HEK293T (cell line): ENCODE measurements at regions not wholly inside any gene's neighbourhood (a gene's known extent, or its start where the extent isn't known, plus 50 kb on each side); places are given as distances from the start of the nearest gene placed in this dataset.
A peak's percentile ranks its signal among the peaks of the same experiment; 100 is the strongest.
"Not testable (repeated sequence)": the region's sequence is repeated elsewhere in the genome, so short reads cannot be mapped to it uniquely, and the experiment has no call there.

ENCODE experiments used
- CTCF ChIA-PET: fragments of 350-600 bp; formaldehyde crosslinking; extraction: SDS; loops from one replicate; lab custom pipeline; 2021; ENCODE audit warnings: antibody characterized with exemption, inconsistent platforms; lab: Yijun Ruan, JAX
- POLR2A ChIA-PET: fragments of 350-600 bp; formaldehyde crosslinking; extraction: SDS; loops from one replicate; lab custom pipeline; 2020; ENCODE audit warnings: antibody characterized with exemption, inconsistent platforms; lab: Yijun Ruan, JAX
- DNase-seq: peaks from one replicate; pipeline ENCODE4 v3.0.0; 2012; ENCODE audit warnings: mixed read lengths; ENCODE audit errors: extremely low spot score
- ARNT ChIP-seq: fragments of 450-650 bp; IDR thresholded peaks from 2 replicates; pipeline ENCODE4 v1.6.1; 2017; ENCODE audit warnings: mild to moderate bottlenecking
- CTBP1 ChIP-seq: fragments of 450-650 bp; IDR thresholded peaks from 2 replicates; pipeline ENCODE4 v1.6.1; 2016; ENCODE audit warnings: borderline replicate concordance
- ELF4 ChIP-seq: fragments of 450-650 bp; IDR thresholded peaks from 2 replicates; pipeline ENCODE4 v1.6.1; 2017; ENCODE audit warnings: antibody characterized with exemption
- FOXA1 ChIP-seq: fragments of 450-650 bp; IDR thresholded peaks from 2 replicates; pipeline ENCODE4 v1.6.1; 2016; ENCODE audit warnings: mild to moderate bottlenecking
- FOXK2 ChIP-seq: fragments of 450-650 bp; IDR thresholded peaks from 2 replicates; pipeline ENCODE4 v1.6.1; 2016; ENCODE audit warnings: mild to moderate bottlenecking
- FOXM1 ChIP-seq: fragments of 450-650 bp; IDR thresholded peaks from 2 replicates; pipeline ENCODE4 v1.6.1; 2017; ENCODE audit warnings: mild to moderate bottlenecking, borderline replicate concordance
- HDGF ChIP-seq: fragments of 450-650 bp; IDR thresholded peaks from 2 replicates; pipeline ENCODE4 v1.6.1; 2017; ENCODE audit warnings: antibody characterized with exemption, borderline replicate concordance
- L3MBTL2 ChIP-seq: fragments of 450-650 bp; conservative IDR thresholded peaks from 2 replicates; pipeline ENCODE4 v1.6.1; 2016; ENCODE audit warnings: mild to moderate bottlenecking
- LEF1 ChIP-seq: fragments of 450-650 bp; IDR thresholded peaks from 2 replicates; pipeline ENCODE4 v1.6.1; 2017; ENCODE audit warnings: mild to moderate bottlenecking, borderline replicate concordance
- NFRKB ChIP-seq: fragments of 450-650 bp; IDR thresholded peaks from 2 replicates; pipeline ENCODE4 v1.6.1; 2016; ENCODE audit warnings: mild to moderate bottlenecking, moderate library complexity
- SP1 ChIP-seq: fragments of 450-650 bp; IDR thresholded peaks from 2 replicates; pipeline ENCODE4 v1.6.1; 2017
- SUZ12 ChIP-seq: fragments of 450-650 bp; IDR thresholded peaks from 2 replicates; pipeline ENCODE4 v1.6.1; 2016; ENCODE audit warnings: mild to moderate bottlenecking
- TARDBP ChIP-seq: fragments of 450-650 bp; IDR thresholded peaks from 2 replicates; pipeline ENCODE4 v1.6.1; 2016
- ZNF384 ChIP-seq: fragments of 450-650 bp; IDR thresholded peaks from 2 replicates; pipeline ENCODE4 v1.6.1; 2016
- TF ChIP-seq, protein P1 (sequence below): fragments of 450-650 bp; IDR thresholded peaks from 2 replicates; pipeline ENCODE4 v1.6.1; 2016

- DNase-seq: no peak
- CTCF ChIA-PET: interaction anchor here (0.8 kb wide), 1 partner anchor 99 kb away, joined by 4 read pairs; no protein-coding TSS in a partner anchor
These were observed 196.4 kb upstream of the G2E3 start for GRCh38 chr14:30362369-30363218.

DNA sequence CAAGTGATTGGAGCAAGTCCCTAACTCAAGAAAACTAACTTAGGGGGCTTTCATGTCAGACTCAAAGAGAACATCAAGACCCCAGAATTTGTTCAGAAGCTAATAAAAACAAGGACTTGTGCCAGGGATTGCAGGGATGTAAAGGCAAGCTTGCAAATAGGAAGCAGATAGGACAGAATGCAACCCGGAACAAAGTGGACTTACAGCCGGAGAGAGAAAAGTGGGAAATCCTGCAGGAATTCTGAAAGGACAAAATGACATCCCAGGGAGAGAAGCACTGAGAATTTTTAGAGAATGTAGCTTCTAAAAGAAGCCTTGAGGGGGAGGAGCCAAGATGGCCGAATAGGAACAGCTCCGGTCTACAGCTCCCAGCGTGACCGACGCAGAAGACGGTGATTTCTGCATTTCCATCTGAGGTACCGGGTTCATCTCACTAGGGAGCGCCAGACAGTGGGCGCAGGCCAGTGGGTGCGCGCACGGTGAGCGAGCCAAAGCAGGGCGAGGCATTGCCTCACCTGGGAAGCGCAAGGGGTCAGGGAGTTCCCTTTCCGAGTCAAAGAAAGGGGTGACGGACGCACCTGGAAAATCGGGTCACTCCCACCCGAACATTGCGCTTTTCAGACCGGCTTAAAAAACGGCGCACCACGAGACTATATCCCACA, 195.6 kb upstream of the G2E3 start:
- DNase-seq, POLR2A ChIA-PET: not testable (repeated sequence)
- TF ChIP-seq L3MBTL2 (peak; percentile 49), NFRKB (0 out of 2 replicates have a peak, but pooled peaks have one; percentile 16)
- CTCF ChIA-PET: interaction anchor here (0.8 kb wide), 1 partner anchor 100 kb away, joined by 4 read pairs; no protein-coding TSS in a partner anchor

More at GRCh38 chr14:30362369-30363218, 196.4 kb upstream of the G2E3 start:
- TF ChIP-seq ARNT (no peak), SP1 (no peak), LEF1 (no peak), ZNF384 (no peak), FOXK2 (no peak), ELF4 (no peak), FOXA1 (no peak), TARDBP (no peak), SUZ12 (no peak), FOXM1 (no peak), HDGF (no peak), CTBP1 (no peak), L3MBTL2 (no peak)
- TF ChIP-seq, protein P1, sequence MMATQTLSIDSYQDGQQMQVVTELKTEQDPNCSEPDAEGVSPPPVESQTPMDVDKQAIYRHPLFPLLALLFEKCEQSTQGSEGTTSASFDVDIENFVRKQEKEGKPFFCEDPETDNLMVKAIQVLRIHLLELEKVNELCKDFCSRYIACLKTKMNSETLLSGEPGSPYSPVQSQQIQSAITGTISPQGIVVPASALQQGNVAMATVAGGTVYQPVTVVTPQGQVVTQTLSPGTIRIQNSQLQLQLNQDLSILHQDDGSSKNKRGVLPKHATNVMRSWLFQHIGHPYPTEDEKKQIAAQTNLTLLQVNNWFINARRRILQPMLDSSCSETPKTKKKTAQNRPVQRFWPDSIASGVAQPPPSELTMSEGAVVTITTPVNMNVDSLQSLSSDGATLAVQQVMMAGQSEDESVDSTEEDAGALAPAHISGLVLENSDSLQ: no peak
- POLR2A ChIA-PET: no interaction called here

DNA sequence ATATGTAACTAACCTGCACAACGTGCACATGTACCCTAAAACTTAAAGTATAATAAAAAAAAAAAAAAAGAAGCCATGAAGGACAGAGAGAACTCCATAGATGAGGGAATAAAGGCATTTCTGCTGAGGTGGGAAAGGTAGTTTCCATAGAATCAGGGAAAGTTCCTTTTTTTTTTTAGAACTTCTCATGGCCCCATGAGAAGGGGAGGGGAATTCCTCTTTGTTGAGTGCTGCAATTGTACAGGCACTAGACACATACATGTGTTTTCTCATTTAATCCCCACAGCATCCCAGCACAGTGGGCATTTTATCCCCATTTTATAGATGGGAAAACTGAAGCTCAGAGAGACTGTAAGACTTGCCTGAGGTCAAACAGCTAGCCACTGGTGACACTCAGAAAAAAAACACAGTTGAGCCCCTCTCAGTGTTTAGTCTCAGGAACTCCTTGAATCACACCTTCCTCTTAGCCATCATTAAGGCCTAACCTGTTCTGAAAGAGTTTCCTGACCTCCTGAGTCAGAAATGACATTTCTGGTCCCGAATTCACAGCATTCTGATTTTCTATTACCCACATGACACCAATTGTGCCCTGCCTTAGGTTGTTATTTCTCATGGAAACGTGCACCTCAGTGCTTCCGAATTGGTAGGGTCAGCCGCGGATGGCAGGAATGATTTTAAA, 189.3 kb upstream of the G2E3 start:
- DNase-seq: no peak

GRCh38 chr14:30373053-30373452, 185.9 kb upstream of the G2E3 start:
- CTCF ChIA-PET: no interaction called here
- DNase-seq: no peak
- POLR2A ChIA-PET: no interaction called here
- TF ChIP-seq SP1 (no peak), TARDBP (no peak), LEF1 (no peak), HDGF (no peak), FOXM1 (no peak), FOXK2 (no peak), ZNF384 (no peak)

More for the DNA sequence above, 189.3 kb upstream of the G2E3 start:
- TF ChIP-seq HDGF: no peak
- TF ChIP-seq FOXM1: no peak
- ChIA-PET POLR2A (no interaction called here), CTCF (no interaction called here)

DNA sequence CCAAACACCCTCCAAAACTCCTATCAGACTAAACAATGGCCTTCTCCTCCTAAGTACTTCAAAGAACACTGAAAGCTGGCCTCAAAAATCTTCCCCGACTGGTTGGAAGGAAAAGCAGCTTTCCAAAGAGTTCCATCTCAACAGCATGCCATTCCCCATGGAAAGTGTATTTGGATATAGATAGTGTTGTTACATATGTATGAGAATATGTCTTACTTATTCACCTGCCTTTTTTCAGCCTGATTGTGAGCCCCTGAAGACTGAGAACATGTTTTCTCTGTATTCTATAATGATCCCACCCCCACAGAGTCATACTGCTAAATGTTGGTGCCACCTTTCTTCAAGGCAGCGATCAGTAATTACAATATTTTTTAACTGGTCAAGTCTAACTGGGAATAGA, 185.4 kb upstream of the G2E3 start:
- ChIA-PET CTCF (interaction anchor here (0.9 kb wide), 1 partner anchor 90 kb away, joined by 4 read pairs; no protein-coding TSS in a partner anchor), POLR2A (no interaction called here)
- DNase-seq: no peak
- no peak for TF ChIP-seq LEF1
- TF ChIP-seq ELF4: no peak
- no peak for TF ChIP-seq FOXK2
- no peak for TF ChIP-seq ARNT
- TF ChIP-seq, protein P1: no peak

DNA sequence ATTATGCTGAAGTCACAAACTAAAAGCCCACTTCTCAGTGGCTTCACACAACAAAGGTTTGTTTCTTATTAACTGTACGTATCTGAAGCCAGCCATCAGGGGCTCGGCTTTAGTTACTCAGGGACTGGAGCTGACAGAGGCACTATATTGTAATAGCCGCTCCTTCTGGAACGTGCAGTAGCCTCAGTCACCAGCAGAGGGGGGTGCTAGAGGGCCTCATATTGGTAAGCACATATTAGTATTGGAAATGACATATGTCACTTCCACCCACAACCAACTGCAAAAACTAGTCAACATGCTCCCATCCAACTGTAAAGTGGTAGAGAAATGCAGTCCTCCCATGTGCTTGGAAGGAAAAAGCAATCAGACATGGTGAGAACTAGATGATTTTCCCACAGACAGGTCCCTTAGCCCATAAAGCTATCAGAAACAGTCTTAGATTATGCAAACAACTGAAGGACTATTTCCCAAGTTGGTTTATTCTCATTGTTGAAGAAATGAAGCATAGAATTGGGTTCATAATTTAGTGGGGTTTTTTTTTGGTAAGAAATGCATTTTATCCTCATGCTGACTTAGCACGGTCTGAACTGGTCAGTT, 183.6 kb upstream of the G2E3 start:
- TF ChIP-seq, protein P1: 0 out of 2 replicates have a peak, but pooled peaks have one; percentile 12
- TF ChIP-seq L3MBTL2: no peak
- no peak for TF ChIP-seq NFRKB
- TF ChIP-seq ELF4: no peak
- peak; percentile 57 for DNase-seq
- CTCF ChIA-PET: interaction anchor here (0.6 to 2.1 kb wide), 4 partner anchors 12 to 146 kb away, joined by 3 to 5 read pairs (median 4); no protein-coding TSS in a partner anchor
- POLR2A ChIA-PET: no interaction called here
